ENCODE measurements at regions not wholly inside any gene's neighbourhood (a gene's known extent, or its start where the extent isn't known, plus 50 kb on each side); places are given as distances from the start of the nearest gene placed in this dataset.
"Not testable (repeated sequence)": the region's sequence is repeated elsewhere in the genome, so short reads cannot be mapped to it uniquely, and the experiment has no call there.

DNA sequence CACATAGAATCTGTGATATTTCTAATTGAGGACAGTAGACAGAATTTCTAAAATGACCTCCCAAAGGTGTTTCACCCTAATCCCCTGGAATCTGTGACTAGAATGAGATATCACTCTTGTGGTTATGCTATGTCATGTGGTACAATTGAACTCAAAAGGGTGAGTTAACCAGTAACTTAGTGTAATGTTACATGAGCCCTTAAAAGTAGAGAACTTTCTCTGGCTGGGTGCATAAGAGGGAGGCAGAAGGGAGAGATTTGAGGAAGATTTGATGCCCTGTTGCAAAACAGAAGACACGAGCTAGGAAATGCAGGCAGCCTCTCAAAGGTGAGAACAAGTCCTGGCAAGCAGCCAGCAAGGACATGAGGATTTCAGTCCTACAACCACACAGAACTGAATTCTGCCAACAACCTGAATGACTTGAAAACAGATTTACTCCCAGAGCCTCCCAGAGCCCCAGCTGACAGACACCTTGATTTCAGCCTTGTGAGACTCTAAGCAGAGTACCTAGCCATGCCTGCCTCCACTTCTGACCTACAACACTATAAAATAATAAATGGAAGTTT is 160.3 kb downstream of the MTHFS start:
- TF ChIP-seq, protein P1, sequence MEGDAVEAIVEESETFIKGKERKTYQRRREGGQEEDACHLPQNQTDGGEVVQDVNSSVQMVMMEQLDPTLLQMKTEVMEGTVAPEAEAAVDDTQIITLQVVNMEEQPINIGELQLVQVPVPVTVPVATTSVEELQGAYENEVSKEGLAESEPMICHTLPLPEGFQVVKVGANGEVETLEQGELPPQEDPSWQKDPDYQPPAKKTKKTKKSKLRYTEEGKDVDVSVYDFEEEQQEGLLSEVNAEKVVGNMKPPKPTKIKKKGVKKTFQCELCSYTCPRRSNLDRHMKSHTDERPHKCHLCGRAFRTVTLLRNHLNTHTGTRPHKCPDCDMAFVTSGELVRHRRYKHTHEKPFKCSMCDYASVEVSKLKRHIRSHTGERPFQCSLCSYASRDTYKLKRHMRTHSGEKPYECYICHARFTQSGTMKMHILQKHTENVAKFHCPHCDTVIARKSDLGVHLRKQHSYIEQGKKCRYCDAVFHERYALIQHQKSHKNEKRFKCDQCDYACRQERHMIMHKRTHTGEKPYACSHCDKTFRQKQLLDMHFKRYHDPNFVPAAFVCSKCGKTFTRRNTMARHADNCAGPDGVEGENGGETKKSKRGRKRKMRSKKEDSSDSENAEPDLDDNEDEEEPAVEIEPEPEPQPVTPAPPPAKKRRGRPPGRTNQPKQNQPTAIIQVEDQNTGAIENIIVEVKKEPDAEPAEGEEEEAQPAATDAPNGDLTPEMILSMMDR (conservative IDR thresholded peaks at IDR 0.05; ENCODE audit: low read depth, low read length) = no peak
- no peak for DNase-seq (ENCODE audit: low read depth)
- H3K4me3 ChIP-seq (ENCODE audit: low read length) = no peak overlapping the region

DNA sequence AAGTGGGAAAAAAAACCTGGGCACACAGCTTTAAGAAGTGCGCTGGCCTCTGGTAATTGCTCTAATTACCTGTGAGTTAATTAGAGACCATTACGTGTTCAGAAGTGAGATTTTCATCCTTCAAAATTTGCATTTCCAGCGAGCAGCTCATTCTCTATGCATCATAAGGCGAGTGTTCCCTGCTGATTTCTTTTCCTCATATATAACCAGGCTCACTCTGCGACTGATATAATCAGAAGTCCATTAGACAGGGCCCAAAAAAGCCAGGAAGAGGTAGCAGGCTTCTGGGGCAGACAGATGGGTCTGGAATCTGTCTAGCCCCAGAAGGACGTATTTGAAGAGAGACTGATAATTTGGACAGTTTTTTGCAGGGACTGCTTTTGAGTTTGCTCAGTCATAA is 158.7 kb downstream of the MTHFS start:
- TF ChIP-seq, protein P1 (conservative IDR thresholded peaks at IDR 0.05; ENCODE audit: low read depth, low read length) = no peak
- H3K4me3 ChIP-seq (ENCODE audit: low read length) = no peak overlapping the region
- DNase-seq (ENCODE audit: low read depth) = no peak

DNA sequence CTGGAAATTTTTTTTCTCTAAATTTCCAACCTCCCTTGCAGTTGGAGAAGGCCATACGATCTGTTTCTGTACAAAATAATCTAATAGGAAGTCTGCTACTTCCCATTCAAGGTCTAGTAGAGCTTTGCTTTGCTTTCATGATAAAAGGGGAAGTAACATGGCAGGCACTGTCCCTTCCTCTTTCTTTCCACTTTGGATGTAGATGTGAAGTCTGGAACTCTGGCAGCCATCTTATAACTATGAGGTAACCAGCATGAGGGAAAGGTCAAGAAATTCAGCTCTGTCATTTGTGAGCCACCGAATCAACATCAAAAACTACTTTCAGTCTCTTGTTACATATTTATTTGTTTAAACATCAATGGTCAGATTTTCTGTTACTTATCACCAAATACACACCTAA is 156.3 kb downstream of the MTHFS start:
- no peak for DNase-seq (ENCODE audit: low read depth)
- TF ChIP-seq, protein P1 (conservative IDR thresholded peaks at IDR 0.05; ENCODE audit: low read depth, low read length) = no peak
- H3K4me3 ChIP-seq (ENCODE audit: low read length) = no peak overlapping the region

DNA sequence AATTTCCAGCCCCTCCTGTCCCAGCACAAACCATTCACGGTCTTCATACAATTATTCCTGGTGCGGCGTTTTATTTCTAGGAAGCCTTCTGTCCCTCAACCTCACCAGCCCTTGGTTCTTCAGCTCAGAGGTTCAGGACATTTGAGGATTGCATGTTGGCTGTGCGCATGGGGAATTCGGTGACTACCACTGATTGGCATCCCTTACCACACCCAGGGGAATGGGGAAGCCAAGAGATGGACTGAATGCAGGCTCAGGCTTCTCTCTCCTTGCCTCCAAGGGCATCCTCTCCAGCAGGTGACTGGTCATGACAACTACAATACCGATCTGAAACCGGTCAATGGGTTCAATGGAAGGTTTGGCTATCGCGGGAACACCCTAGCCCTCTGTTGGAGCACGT is 153.8 kb downstream of the MTHFS start:
- no peak for DNase-seq (ENCODE audit: low read depth)
- H3K4me3 ChIP-seq (ENCODE audit: low read length) = no peak overlapping the region
- TF ChIP-seq, protein P1 (conservative IDR thresholded peaks at IDR 0.05; ENCODE audit: low read depth, low read length) = no peak

DNA sequence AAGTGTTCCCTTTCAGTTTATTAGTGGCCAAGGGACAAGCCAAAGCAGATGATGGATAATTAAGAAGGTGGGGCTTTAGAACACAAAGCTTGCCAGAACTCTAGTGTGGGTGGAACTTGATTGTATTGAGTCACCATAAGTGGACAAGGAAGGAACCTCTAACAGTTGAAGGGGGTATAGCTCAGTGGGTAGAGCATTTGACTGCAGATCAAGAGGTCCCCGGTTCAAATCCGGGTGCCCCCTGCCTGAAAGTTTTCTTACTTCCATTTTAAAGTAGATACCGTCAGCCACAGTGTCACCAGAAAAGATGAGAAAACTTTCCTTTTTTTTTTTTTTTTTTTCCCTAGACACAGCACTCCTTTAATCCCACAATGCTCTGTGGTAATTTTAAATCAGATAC is 152.3 kb downstream of the MTHFS start:
- H3K4me3 ChIP-seq (ENCODE audit: low read length); DNase-seq (ENCODE audit: low read depth): not testable (repeated sequence)

DNA sequence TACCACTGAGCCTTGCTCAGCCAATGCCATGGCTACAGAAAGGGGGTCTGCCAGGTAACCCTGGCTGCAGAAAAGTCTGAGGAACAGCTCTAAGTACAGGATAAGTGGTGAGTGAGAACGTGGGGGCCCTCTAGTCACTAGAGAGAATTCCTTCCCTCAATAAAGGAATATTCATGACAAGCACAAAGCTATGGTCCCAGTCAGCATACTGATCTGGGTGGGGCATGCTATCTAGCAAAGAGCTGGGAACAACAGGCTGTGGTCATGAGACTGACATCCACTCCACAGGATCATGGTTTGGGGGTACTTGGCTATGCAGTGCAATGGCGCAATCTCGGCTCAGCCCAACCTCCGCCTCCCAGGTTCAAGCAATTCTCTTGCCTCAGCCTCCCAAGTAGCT is 140.4 kb downstream of the MTHFS start:
- TF ChIP-seq, protein P1 (conservative IDR thresholded peaks at IDR 0.05; ENCODE audit: low read depth, low read length) = no peak
- H3K4me3 ChIP-seq (ENCODE audit: low read length) = no peak overlapping the region
- no peak for DNase-seq (ENCODE audit: low read depth)

DNA sequence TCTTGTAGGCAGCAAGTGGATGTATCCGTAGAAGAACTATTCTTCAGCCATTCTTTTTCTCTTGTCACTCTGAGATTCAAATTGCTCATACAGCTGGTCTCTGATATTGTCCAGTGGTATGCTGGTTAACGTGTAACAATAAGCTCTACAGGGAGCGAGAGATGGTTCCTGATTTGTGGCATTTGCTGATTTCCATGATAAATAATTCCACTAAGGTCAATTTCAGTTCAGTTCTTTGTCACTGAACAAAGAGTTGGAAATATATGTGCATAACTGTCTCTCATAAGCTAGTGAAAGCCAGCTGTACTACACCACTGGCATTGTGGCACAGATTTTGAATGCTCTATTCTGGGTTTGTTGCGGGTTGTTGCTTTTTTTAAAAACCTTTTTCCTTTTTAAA is 131.7 kb downstream of the MTHFS start:
- TF ChIP-seq, protein P1 (conservative IDR thresholded peaks at IDR 0.05; ENCODE audit: low read depth, low read length) = no peak
- no peak overlapping the region for H3K4me3 ChIP-seq (ENCODE audit: low read length)
- DNase-seq (ENCODE audit: low read depth) = no peak

DNA sequence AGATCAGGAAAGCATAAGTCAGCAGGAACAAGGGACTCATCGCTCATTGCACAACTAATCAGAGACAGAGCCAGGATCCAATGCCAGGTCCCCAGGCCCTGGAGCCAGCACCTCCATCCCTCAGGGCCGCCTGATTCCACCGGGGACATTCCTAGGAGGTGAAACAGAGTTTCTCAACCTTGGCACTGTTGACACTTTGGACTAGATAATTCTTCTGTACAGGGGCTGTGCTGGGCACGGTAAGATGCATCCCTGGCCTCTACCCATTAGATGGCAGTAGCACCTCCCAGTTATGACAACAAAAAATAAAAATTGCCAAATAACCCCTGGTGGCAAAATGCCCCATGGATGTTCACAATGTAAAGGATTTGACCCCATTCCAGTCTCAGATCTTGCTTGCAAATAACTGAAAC is 127.7 kb downstream of the MTHFS start:
- TF ChIP-seq, protein P1 (conservative IDR thresholded peaks at IDR 0.05; ENCODE audit: low read depth, low read length) = peak; percentile 57
- H3K4me3 ChIP-seq (ENCODE audit: low read length) = no peak overlapping the region
- DNase-seq (ENCODE audit: low read depth) = no peak

Measured in retinal pigment epithelial cell (primary cell).